ENCODE measurements at regions not wholly inside any gene's neighbourhood (a gene's known extent, or its start where the extent isn't known, plus 50 kb on each side); places are given as distances from the start of the nearest gene placed in this dataset.

DNA sequence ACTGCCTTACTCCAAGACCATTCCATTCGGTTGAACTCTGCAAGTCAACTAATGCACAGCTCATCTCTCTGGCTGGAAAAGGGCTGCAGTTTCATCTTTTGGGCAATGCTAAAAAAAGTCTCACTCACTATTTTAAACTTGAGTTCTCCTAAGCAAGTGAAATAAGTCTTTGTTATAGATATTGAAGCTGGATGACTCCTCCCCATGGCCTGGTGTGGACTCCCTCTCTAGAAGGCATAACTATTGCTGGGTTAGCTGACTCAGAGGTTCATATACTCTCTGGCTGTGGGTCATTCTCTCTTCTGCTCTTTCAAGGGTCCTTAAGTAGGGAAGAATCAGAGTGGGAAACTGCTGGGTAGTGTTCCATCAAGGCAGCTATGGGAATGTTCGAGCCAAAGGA lies 88.0 kb downstream of the XCL2 start:
- DNase-seq = no peak

DNA sequence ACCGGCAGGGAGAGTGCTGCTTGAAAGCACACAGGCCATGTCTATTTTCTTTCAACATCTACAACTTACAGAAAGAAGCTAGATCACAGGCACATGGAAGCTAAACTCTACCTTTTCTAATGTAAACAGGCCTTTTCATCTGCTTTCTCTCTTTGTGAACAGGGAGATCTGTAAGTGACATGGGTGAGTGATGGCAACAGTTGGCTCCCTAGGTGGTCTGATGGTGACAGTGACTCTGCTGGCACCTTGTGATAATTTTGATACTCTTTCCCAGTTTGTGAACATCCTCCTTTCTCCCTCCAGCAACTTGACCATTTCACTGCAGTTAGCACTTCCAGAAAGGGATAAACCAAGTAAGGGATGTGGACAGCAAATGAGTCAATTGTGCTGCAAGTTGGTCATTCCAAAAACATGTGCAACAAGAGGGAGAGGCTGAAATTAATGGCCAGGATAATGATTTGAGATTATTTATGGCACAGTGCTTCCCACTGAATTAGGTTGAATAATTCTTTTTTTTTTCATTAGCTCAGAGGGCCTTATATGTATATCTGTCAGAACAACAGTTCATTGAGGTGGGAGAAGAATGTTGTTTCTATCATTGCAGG lies 89.5 kb downstream of the XCL2 start:
- DNase-seq = no peak

DNA sequence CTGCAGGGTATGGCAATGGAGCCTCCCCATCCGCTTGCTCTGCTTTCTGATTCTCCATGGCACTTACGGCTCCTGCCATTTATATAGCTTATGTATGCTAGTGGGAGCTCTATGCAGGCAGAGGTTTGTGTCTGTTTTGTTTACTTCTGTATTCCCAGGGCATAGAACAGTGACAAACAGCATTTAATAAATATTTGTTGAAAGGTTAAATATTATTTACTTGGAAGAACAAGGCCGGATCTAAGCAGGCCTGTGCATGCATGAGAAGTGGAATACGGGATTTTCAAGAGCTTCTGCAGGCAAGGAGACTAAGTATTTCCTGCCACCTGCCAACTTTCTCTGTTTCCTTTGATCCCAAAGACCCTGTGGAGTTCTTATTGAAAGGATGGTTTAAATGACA lies 90.7 kb downstream of the XCL2 start:
- DNase-seq = no peak

DNA sequence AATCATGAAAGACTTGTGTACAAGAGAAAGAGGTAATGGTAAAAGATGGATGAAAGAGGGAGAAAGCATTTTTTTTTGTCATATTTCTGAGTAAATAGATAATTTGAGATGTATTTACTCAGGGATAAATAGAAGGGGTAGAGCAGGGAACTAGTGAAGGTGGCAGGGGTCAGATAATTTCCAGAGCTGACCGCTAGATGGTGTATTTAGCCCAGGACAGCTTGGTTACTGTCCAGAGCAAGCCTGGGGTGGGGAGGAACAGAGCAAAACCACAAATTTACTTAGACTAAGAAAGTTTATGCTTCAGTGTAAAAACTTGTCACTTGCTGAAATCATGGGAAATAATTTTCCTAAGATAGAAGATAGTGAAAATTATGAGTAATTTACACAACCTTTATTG lies 91.5 kb downstream of the XCL2 start:
- no peak for DNase-seq

DNA sequence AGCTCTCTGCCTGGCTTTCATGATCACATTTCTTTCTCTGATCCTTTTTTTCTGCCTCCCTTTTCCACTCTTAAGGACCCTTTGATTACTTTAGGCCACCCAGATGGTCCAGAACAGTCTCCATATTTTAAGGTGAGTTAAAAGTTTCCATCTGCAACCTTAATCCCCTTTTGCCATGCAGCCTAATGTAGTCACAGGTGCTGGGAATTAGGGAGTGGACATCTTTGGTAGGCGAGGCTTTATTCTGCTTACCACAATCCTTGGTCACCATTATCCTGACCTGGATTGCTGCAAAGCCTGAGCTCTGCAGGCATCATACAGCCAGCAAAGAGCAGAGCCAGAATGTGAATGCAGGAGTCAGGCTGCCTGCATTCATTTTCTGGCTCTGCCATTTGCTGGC lies 95.9 kb downstream of the XCL2 start:
- no peak for DNase-seq

DNA sequence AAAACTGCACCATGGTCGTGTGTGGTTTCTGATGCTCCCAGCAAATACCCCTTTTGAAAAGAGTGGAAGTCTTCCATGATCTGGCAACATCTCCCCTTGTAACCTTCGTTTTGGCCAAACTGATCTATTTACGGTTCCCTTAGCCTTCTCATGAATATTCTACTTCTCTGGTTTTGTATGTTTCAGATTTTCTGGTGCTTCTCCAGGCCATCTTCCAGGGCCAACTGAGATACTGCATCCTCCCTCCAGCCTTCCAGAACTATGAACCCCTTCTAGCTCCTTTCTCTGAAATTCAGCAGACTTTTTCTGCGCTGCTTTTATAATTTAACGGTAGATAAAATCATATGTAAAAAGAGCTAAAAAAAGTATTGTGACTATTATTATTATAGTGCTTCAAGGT lies 97.7 kb downstream of the XCL2 start:
- DNase-seq = no peak

DNA sequence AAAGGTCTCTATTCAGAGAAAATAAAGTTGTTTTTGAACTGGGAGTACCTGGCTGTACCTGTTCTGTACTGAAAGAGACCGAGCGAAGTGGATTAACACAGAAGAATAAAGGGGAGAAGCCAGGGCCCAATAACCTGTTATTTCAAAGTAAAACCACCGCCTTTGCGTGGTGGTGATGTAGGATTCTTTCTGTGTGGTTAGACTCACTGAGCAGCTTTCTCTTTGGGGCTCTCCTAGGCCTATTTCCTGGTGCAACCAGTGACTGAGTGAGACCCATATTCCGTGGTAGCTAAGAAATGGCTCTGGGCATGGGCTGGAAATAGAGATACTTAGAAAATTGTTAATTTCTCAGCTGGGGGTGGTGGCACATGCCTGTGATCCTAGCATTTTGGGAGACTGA lies 99.9 kb downstream of the XCL2 start:
- no peak for DNase-seq

DNA sequence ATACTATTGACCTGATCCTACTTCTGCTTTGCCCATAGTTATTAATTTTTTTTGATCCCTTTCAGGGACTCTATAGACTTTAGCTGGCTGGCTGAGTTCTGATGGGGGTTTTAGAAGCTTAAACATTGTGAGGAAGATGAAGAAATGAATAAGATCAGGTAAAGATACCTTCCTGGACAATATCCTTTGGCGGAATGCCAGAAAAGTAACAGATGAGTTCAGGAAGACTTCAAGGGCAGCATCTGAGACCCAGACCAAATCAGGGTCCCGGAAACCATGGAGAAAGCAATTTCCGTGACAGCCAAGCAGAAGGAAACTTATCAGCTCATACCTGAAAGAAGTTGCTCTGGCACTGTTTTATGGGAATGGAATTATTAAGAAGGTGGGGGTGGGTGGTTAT lies 100.4 kb downstream of the XCL2 start:
- DNase-seq = no peak

DNA sequence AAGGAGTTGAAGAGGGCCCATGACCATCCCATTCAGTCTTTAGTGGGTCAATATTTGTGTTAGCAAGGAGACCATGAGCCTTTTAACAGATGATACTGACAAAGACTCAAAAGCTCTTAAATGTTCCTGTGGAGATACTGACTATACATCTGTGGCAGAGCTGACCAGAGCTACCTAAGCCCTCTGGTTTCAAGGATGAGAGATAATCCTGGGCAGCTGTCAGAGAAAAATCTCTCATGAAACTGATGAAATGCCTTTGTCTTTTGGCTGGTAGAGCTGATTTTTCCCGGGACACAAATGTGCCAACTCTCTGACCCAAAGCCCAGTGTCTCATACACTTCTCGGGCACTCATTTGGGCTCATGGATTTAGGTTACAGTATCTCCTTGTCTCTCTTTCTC lies 100.9 kb downstream of the XCL2 start:
- no peak for DNase-seq

DNA sequence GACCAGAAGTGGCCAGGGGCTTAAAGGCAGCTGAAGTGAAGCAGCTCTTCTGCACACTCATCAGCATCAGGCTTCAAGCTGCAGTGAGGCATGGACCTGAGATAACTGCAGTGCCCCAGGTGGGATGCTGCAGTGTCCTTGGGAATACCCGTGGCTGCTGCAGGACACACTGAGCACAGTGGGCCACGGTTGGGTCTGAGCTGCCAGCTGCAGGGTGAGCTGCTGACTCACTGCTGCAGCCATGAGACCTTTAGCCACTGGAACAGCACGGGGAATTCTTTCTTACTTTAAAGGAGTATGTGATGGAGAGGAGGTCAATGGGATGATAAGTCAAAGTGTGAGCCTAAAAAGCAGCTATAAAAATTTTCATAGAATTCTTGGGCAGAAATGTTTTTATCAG lies 102.1 kb downstream of the XCL2 start:
- no peak for DNase-seq

DNA sequence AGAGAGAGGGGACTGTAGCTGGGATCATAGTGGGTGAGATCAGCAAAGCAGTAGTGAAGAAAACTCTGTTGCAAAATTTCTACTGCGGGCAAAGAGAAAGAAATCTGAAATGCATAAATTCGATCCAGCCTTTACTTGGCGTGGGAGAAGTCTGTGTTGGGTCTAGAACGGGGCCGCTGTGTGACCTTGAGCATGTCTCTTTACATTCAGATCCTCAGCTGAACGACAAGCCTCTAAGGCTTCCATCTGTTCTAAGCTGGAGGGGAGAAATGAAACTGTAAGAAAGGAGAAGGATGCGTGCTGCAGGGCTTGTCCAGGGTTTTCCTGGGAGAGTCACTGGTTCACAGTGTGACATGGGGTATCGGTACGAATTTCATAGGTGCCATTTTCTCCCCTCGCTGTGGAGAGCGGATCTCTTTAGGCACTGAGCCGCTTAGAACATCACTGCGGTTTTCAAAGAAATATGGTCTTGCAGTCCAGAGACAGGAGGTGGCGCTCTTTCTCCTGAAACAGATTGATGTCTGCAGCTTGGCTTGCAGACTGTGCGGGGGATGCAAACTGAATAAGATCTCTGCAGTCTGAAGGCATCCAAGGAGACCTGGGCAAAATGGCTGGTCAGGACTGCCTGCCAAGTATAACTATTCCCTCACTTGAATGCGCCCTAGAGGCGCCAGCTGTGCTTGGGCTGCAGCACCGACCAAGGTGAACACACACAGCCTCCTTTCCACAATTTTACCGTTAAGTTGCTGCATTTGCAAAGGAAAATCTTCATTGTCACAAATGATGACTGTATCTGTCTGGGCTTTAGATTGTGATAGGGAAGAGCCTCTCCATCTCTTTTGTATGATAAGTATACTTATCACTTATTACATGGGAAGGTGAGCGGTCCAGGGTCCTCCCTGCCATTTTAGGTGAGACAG lies 104.1 kb downstream of the XCL2 start:
- DNase-seq = peak; percentile 57

DNA sequence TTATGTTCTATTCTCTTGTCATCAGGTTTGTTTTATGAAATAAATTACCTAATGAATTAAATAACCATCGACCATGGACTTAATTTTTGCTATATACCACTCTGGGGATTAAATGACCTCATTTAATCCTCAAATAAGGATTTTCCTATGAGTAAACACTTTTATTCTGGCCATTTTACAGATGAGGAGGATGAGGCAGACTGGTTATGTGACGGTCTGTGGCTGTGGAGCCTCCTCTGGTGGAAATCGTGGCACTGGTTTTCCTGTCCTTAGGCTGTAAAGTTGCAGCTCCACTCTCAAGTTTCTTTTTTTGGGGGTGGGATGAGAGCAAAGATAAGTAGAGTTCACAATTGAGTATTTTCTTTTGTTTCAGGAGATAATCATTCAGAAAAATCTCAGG lies 105.2 kb downstream of the XCL2 start:
- DNase-seq = no peak

DNA sequence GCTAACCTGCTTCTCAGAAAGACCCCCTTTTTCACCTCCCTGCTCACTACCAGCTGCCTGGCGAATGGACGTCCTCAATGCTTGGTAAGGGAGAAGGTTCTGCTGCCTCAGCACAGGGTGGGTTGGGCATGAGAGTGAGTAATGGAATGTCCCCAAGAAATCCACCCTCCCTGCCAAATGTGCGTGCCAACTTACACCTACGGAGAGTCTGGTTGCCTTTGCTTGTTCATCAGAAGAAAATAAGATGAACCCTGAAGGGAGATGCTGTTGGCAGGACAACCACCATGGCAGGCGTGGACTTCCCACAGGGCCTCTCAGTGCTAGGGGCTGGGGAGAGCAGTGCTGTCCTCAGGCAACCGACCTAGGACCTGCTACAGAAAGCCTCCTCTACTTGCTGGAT lies 106.0 kb downstream of the XCL2 start:
- DNase-seq = no peak

DNA sequence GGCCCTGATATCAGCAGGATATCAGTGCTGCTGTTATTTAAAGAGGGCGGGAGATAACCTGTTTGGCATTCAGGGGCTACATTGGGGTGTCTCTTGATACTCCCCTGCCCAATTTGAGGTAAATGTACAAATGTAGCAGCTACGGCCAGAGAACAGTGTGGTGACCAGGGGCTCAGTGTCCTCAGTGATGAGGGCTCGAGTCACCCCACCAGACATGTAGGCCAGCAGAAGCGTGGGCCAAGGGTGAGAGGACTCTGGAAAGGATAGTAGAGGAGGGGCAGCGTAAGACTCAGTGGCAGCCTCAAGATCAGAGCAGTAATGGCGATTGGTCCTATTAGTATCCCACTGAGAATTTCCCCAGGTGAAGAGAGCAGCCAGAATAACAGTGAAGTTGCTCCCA lies 108.4 kb downstream of the XCL2 start:
- DNase-seq = no peak

DNA sequence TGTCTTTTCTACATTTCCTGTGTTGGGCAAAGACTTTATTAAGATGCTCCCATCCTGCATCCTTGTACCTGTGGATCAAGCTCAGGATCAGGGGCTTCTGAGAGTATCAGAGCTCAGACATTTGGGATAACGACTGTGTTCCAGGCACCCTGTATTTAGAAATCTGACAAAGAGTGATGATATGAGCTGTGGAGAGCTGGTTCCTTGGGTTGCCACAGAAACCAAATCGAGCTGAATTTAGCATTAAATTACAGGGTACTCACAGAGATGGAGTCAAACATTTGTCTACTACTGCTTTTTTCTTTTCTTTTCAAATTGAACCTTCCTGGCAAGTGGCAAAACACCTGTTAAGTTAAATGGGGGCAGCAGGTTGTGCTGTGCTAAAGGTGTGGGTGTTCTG lies 110.6 kb downstream of the XCL2 start:
- no peak for DNase-seq

DNA sequence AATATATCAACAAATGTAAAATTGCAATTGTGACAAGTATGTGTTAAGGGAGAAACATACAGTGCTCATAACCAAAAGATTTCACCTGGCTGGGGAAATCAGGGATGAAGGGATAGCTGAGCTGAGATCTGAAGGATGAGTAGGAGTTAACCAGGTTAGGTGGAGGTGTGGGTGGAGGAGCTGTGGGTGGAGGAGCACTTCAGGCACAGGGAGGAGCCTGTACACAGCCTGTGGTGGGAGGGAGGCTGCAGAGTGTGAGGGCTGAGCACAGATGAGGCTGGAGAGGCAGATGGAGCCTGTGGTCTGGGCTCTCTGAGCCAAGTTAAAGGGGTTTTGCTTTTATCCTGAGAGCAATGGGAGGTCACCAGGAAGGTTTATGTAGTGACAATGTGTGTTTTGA lies 111.9 kb downstream of the XCL2 start:
- DNase-seq = no peak

DNA sequence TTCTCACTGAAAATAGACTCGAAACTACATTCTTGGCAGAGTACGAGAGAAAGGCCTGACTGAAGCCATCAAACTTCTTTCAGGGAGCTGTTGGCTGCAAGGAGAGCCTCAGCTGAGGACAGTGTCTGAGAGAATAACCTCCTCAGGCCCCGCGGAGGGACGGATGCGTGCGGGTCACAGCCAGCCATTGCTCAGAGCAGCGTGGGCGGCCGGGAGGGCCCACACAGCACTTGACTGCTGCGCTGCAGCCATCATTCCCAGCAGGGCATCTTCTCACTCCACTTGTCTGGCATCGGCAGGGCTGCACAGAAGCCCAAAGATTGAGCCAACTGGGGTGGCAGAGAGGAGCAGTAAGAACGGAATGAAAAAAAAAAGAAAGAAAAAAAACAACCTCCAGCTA lies 113.5 kb downstream of the XCL2 start:
- DNase-seq = no peak

DNA sequence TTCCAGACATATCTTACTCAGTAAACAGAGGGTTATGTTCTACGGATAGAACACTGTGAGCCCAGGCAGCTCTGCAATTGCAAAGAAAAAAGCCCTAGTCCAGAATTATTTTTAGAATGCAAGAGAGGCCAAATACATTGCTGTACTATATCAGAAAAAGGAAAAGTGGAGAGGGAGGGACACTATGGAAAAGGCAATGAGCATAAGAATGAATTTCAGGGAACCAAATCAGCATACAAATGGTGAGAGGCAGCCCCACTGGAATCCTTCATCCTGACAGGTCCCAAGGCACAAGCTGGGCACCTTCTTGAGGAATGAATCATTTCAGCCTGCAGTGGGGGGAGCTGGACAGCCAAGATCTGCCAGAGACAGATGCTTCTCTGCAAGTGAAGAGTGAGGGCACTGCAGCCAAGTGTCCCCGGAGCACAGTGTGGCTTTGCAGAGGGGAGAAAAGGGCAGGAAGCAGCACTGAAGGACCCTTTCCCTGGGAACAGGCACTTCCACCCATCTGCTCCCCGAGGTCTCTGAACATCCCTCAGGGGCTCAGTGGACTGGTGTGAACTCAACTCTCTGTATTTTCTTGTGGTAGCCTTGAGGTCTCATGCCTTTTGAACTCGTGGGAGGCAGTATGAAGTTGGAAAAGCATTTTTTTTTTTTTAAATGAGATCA lies 115.6 kb downstream of the XCL2 start:
- no peak for DNase-seq

DNA sequence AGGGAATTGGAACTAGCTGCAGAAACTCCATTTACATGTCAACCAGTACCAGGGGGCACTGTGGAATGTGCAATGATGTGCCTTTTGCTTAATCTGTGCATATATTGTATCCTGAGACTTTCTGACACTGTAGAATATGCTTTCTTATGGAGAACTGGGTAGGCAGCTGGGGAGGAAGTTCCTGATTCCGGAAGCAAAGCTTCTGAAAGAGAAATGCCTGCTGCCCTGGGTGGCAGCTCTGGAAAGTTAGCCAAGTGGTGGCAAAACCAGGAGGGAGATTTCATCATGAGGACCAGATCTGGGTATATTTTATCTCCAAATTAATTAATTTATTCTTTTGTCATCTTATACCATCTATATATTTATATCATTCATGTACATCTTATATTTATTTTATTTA lies 116.7 kb downstream of the XCL2 start:
- DNase-seq = no peak

DNA sequence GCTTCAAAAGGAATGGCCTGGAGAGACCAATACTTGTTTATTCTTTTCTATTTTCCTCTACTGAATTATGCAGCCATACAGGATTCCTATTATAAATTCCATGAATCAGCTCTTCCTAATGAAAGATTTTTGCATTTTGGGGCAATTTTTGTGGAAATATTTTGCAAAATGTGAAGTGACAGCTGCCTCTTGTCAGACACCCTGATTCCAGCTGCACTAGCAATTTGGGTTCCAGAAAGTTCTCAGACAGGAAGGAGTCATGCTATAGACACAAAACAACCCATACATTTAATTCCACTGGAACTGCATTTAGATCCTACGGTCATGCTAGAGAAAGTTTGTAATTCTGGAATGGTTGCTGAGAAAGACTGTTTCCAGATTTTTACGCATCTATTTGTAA lies 119.5 kb downstream of the XCL2 start:
- no peak for DNase-seq

DNA sequence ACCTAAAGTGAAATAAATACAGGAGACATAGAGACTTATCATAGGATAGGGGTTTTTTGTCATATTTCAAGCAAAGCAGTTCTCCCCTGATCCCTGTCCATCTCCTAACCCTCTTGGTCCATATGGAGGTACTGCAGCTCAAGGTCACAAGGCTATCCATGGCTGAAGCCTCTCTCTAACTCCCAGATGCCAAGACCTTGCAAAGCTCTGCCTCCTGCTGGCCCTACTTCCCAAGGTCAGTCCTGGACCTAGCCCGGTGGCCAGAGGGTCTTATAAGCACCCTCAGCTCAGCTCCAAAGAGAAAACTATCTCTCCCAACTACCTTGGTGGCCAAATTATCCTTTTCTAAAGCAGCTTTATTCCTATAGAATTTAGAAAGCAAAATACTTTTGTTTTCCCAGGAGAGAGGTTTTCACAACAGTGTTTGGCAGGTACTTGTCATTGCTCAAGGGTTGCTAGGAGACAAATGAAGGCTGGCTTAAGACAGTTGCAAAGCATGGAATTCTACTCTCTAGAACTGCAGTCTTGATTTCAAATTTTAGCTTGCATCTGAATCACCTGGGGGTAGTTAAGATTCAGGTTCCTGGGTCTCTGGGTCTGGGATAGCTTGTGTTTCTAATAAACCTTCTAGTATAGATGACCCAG lies 121.5 kb downstream of the XCL2 start:
- DNase-seq = no peak

DNA sequence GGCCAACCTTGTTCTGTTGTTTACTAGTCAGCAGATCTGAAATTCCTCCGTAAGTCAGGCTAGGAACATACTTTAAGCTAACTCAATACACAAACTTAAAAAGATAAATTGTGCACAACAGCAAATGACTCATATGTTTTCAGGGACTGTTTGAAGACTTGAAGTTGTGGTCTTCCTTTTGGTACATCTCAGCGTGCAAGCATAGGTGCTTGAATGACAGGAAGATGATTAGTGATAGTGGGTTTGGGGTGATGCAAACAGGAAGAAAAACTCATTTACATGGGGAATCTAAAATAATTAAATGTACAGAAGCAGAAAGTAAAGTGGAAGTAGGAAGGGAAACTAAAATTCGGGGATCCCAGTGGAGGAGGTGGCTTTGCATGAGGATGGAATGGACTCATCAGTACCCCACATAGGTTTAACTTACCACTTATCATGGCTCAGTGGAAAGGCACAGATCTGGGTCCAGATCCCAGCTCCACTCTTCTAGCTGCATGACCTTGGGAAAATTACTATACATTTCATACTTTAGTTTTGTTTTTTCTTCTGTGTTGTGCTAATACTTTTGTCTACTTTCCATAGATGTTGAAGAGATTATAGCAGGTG lies 122.3 kb downstream of the XCL2 start:
- DNase-seq = no peak

DNA sequence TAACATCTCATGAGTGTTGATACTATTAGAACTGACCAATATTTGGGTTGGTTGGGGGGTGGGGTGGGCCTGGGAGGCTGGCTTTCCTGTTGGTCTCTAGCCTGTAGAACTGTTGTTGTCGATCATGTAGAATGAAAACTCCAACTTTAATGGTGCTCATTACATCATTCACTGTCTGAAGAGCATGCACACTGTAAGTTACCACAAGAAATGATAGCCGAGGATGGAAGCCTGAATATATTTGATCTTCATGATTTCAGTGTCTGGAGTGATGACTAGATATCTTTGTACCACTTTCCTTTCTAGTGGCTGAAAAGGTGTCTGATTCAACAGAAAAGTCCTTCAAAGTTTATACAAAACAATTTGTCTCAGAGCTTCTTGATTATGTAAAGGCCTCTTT lies 123.6 kb downstream of the XCL2 start:
- no peak for DNase-seq
